ENCODE measurements at regions not wholly inside any gene's neighbourhood (a gene's known extent, or its start where the extent isn't known, plus 50 kb on each side); places are given as distances from the start of the nearest gene placed in this dataset.

GRCh38 chr12:128033473-128033872 lies 233.5 kb upstream of the TMEM132C start:
- no peak overlapping the region for H2AFZ ChIP-seq
- H3K9me3 Mint-ChIP-seq, result peaks cover 97% of the 10 kb centered on the region
- no peaks in the 10 kb centered on the region for H3K4me1 ChIP-seq (ENCODE audit: insufficient read depth)
- DNase-seq (ENCODE audit: low spot score) (no peak), ATAC-seq (no peak)
- no peaks in the 10 kb centered on the region for H4K20me1 ChIP-seq (replicated peaks; ENCODE audit: insufficient read depth)
- peaks cover 4% of the 10 kb centered on the region for H3K27me3 Mint-ChIP-seq (ENCODE audit: insufficient read depth, low read depth, poor library complexity)
- H3K4me2 ChIP-seq, result no peak overlapping the region
- no peaks in the 10 kb centered on the region for H3K9me2 ChIP-seq (ENCODE audit: insufficient read depth)
- no peaks in the 10 kb centered on the region for H3K27me3 ChIP-seq (ENCODE audit: insufficient read depth)
- TF ChIP-seq POLR2AphosphoS5 (IDR thresholded peaks at IDR 0.05; ENCODE audit: low read depth) (no peak), REST (IDR thresholded peaks at IDR 0.05; ENCODE audit: unreplicated experiment) (no peak), STAT1 (IDR thresholded peaks at IDR 0.05; ENCODE audit: unreplicated experiment) (no peak), CTCF (conservative IDR thresholded peaks at IDR 0.05; ENCODE audit: low read depth in 2 of 2) (no peak), CREB1 (CRISPR knock-in tag; IDR thresholded peaks at IDR 0.05; ENCODE audit: low read depth) (no peak), EZH2phosphoT487 (IDR thresholded peaks at IDR 0.05; ENCODE audit: unreplicated experiment) (no peak), ZNF114 (CRISPR knock-in tag; IDR thresholded peaks at IDR 0.05) (no peak), ZNF462 (CRISPR knock-in tag; IDR thresholded peaks at IDR 0.05) (no peak)
- H3K27ac Mint-ChIP-seq, result no peak overlapping the region
- no peaks in the 10 kb centered on the region for H3K4me1 Mint-ChIP-seq
- no peak overlapping the region for H3K4me3 ChIP-seq
- H3K4me3 Mint-ChIP-seq, result no peak overlapping the region
- H3K36me3 Mint-ChIP-seq (ENCODE audit: low read depth), result peaks cover 69% of the 10 kb centered on the region
- H3K27ac ChIP-seq (ENCODE audit: low read depth), result no peak overlapping the region
- no peaks in the 10 kb centered on the region for H3K36me3 ChIP-seq (ENCODE audit: insufficient read depth)
- no peaks in the 10 kb centered on the region for H3F3A ChIP-seq (replicated peaks; ENCODE audit: low read depth)
- no peaks in the 10 kb centered on the region for H3K79me2 ChIP-seq (replicated peaks; ENCODE audit: insufficient read depth)
